HG02588 (cell line): ENCODE measurements at regions not wholly inside any gene's neighbourhood (a gene's known extent, or its start where the extent isn't known, plus 50 kb on each side); places are given as distances from the start of the nearest gene placed in this dataset.
A peak's percentile ranks its signal among the peaks of the same experiment; 100 is the strongest.

ENCODE experiments used
- ATAC-seq: cut with Tn5 transposase; IDR thresholded peaks from one replicate; pipeline ENCODE4 v1.9.1; 2021; ENCODE audit warnings: mild to moderate bottlenecking, moderate library complexity; ENCODE audit not compliant: unreplicated experiment

DNA sequence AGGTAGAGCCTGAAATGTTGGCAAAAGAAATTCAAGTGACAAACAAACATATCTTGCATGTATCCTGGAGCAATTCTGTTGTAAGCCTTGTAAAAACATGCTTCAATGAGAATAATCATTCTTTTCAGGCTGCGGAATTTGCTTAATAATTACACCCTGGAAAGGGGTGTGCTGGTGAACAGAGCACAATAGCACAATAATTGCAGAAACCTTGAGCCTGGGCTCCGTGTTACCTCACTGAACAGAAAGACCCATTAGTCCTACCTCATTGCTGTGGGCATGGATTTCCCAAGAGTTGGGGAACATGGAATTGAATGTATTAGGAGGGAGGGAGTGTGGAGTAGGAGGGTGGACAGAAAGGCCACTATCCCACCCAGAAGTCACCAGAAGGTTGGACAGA is 168.0 kb upstream of the ALKAL2 start:
- no peak for ATAC-seq

DNA sequence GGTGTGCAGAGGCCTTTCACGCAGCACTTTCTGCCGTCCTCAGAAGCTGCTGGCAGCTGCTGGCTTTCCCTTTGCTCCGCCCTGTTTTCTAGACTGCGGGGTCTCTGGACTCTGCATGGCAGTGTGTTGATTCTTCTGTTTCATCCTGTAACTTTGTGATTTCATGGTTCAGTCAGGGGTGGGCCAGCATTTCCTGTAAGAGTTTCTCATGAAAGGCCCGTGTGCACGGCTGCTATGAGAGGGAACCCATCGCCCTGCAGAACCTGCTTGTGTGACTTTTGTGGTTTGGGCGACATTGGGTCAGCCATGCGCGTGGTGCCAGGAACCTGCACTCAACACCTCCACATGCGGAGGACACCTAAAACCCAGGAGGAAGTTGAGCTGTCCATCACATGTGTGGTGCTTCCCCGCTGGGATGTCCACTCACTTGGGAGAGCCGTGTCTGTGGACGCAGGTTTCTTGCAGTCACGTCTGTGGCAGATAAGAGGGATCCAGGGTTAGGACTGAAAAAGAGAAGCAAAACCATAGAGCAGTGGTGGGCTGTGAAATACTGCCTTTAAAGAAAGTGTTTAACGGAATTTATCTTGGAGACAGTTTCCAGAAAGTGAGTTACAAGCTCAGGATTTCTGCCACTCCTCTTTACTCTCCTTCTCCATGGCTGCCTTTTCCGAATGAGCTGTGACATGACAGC is 167.3 kb upstream of the ALKAL2 start:
- ATAC-seq, result no peak

DNA sequence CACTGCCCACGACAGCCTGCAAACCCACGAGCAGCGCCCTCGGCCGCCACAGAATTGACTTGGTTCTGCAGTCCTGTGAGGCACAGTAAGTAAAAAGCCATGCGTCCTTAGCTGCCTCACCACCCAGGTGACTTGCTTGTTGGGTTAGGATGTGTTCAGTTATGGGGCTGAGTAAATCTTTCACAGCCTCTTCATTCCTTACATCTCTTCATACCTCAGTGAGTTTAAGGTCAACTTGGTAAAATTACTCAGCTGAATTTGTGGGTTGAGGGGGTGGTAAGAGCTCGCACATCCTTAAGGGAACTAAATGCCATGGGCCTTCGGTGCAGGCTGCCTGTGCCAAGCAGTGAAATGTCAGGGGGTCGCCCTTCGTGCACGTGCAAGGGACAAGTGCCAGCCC is 165.2 kb upstream of the ALKAL2 start:
- no peak for ATAC-seq

DNA sequence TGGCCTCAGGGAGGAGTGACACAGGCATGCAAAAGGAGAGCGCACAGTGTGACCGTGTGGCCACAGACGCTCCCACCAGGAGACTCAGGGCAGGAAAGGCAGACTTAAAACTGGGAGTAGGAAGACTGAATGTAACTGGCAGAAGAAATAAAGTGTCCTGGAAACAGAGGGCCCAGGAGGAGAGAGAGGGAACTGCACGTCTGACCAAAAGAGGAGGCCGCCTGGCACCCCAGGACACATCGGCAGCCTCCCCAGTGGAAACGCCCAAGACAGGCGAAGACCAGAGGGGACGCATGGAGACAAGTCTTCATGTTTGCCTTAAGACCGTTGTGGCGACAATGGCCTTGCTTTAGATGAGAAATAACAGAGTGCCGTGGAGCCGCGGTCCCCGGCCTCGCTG is 163.6 kb upstream of the ALKAL2 start:
- ATAC-seq, result no peak

DNA sequence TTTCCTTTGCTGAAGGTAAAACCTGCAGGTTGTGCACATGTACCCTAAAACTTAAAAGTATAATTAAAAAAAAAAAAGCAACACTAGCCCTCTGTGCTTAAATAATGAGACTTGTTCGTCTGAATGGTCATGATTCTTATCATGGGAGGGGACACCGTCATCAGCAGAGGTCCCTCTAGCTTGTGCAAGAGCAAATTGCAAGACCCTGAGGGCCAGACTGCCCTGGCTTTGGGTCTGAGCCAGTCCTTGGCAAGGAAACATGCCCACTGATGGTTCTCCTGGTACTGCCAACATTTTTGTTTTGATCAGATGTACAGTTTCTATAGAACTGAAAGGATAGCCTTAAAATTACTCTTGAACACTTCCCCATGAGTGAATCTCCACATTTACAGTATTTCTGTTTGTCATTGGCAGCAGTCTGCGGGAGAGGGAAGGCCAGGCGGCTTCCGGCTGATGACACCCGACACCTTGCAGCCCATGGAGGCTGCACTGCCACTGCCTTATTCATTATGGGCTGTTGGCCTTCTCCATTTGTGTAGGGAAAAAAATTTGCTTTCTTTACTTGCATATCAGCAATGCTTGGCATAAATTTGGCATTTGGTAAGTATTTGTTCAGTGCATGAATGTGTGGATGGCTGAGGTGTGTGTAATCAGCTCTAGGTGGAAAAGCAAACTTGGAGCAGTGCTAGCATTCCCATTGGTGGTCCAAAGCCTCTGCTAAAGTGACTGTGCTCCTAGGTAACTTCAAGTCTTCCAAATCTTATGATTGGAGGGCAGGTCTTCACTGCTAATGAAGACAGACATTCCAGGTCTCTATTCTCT is 161.6 kb upstream of the ALKAL2 start:
- ATAC-seq, result no peak

DNA sequence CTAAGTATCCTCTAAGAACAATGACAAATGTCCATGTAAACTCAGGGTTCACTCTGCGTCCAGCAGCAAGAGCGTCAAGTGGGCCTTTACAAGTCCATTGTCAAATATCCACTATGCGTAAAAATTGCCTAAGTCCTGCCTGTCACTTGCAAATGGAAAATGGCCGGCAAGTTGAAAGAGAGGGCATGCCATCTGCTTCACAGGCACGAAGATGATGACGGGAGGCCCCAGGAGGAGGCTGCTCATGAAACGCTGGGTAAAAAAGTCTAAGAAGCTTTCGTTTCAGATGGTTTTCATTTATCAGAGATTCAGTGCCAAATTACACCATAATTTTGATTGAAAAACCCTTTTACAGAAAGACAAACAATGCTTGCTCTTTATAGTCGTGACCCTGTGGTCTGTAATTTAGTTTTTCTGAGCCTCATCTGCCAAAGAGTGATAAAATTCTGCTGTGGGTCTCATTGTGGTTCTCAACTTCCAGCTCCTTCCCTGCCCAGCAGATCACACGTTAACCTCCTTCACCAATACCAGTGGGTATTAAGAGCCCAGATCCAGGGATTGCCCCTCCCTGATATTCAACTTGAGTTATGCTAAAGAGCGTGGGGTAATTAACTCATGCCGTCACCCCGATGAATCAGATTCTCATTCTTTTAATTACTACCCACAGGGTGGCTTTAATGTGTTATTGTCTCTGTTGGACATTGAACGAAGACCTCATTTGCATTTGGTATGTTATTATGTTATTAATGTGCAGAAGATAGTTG is 160.2 kb upstream of the ALKAL2 start:
- ATAC-seq, result no peak

DNA sequence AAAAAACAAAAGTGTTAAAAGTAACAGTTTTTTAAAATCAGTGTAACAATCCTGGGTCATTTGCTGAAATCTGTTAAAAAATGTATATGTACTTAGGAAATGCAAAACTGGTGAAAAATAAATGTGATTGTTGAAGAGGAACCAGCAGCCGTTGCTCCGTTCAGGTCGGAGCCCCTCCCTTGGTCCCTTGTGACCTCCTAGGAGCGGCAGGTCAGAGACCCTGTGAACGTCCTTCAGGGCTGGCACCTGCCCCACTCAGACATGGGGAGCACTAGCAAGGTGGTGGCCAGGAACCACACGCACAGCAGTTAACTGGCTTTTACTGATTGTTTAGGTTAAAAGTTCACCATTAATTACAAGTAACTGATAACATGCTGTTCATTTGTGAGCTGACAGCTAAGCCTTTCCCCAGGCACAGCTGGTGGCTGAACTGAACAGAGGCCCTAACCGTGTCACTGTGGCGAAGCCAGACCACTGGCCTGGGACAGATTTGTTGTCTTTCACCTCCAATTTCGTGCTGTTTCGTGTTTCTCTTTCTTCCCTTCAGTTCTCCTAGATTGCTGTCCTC is 159.2 kb upstream of the ALKAL2 start:
- no peak for ATAC-seq

DNA sequence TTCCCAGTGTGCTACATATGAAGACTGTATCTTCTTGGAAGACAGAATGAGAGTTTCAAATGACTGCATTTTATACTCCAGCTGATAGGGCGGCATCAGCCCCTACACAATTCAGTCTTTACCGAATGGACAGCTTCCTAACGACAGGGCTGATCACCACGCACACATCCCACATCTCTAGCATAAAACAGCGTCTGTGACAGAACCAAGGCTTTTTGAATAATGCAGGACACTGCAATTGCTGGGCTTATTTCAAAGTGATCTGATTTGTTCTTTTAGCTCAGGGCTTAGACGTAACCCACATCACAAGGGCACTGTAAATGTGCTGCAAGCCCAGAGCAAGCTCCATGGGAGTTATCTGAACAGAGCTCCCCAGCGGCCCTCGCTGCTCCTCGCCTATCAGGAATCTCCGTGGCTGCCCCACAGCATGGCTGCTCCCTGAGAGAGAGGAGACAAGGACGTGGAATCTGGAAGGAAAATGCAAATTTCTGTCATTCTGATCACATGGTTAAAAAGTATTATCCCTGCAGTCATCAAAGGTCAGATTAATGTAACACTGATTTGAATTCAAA is 158.5 kb upstream of the ALKAL2 start:
- ATAC-seq, result no peak

DNA sequence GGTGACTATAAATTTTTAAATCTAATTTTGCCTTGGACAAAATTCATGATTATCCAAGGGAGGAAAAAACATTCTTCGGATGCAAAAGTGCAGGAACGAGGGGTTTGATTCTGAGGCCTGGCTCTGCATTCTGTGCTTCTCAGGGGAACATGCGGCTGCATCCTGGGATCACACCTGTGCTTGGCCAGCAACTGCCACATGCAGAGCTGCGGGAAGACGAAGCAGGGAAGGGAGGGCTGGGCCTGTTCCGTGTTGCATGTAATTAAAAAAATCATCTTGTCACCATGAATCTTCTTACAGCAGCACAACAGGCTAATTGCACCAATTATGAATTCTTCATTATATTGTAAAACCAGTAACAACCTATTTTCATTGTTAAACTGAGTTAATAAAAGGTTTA is 158.0 kb upstream of the ALKAL2 start:
- no peak for ATAC-seq

DNA sequence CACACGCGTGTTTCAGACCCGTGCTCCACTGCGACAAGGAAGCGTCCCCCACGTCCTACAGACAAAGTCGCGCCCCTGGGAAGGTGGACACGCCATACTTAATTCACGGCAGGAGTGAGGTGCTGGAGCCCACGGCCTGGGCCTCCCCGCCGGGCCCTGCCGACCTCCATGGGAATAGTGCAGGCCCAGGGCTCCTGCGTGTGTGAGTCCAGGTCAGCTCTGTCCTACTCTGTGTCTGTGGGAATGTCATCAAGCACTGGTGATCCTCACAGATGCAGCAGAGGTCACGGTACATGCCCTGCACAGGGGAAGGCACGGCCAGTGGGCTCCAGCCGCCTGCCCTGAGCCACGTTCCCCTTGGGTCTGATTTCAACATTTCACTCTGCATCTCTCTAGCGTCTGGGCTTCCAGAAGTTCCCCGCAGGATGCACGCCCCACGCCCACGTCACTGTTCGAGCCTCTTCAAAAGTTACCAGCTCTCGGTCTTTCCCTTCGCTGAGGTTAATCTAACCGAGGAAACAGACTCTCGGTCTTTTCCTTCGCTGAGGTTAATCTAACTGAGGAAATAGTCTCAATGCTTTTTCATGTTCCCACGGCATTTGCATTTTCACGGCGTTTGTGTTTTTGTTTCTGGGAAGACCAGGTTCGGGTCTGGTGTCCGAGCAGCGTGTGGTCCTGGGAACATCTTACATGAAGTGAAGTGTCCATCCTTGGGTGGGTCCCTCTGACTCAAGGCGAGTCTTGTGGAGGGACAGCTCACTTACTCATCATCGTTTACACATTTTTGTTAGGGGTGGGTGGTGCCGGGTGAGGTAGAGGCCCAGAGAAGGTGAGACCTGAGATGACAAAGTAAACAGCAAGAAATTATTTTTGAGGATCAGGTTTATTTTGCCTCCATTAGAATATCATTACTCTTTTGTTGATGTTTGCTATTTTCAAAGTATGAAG is 157.3 kb upstream of the ALKAL2 start:
- ATAC-seq, result no peak

DNA sequence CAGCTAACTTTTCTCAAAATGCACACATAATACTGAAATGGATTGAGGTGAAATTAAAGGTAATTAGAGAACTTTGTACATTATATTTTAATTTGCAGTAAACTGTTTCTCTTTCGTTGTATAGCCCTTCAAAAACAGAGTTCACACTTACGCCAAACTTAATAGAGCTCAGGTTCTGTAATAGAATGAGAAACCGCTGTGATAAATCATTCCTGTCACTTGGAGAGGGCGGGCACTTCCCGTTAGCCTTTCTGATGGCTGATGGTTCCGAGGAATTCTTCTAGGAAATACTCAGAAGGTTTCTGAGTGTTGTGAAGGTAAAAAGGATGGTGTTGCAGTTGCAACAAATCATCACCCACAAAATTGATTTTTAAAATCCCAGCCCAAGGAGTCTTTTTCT is 155.8 kb upstream of the ALKAL2 start:
- no peak for ATAC-seq

DNA sequence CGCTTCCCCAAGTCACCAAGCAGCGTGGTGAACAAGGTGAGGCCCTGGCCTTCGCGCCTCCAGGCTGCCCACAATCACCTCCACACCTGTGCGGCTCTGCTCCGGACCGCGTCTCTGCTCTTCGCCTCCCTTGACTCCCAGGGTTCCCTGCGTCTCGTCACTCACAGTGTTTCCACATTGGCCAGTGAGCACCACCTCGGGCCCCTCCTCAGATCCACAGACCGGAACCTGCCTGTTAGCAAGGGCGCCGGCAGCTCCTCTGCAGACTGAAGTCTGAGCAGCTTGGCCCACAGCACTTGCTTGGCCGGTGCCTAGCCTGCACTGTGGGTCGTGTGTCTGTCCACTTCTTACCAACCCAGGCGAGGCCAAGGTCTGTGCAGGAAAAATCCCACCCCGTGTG is 155.3 kb upstream of the ALKAL2 start:
- no peak for ATAC-seq

DNA sequence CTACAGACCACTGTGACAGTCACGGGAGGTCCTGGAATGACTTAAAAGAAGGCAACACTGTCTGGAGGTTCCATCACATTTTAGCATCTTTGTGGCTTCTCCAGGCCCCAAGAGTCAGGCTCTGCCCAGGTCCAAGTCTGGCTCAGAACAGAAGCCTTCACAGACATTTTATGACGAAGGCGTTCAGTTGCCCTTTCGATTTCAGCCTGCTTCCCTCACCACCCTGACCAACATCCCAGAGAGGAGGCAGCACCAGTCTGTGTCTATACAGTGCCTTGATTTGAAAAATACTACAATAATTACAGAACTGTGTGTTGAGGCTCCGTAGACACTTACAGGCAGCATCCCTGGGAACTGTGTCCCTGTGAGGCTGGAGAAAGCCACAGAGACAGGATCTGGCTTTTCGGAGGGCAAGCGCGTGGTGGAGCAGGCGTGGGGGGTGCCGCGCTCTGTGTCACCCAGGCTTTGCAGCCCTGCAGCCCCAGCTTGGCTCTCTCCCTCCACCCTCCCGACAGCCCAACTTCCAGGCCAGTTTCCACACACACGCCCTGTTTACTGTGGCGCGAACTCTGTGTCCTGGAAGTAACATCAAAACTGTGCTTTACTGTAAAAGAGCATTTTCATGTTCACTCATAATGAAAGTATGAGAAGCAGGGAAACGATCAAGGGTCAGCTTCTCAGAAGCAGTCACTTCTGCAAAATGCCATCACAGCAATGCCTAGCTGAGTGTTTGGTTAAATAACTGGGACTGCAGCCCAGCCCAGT is 153.5 kb upstream of the ALKAL2 start:
- ATAC-seq, result peak; percentile 72

DNA sequence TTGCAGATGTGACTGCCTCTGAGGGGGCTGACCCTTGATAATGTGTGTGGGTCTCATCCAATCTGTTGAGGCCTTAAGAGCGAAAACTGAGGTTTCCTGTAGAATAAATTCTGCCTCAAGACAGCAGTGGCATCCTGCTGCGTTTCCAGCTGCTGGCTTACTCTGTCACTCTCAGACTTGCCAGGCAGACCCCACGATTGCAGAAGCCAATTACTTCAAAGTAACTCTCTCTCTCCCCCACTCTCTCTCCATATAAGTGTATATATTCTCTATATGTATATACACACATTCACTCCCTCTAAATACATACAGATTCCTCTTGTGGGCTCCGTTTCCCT is 152.5 kb upstream of the ALKAL2 start:
- ATAC-seq, result no peak

DNA sequence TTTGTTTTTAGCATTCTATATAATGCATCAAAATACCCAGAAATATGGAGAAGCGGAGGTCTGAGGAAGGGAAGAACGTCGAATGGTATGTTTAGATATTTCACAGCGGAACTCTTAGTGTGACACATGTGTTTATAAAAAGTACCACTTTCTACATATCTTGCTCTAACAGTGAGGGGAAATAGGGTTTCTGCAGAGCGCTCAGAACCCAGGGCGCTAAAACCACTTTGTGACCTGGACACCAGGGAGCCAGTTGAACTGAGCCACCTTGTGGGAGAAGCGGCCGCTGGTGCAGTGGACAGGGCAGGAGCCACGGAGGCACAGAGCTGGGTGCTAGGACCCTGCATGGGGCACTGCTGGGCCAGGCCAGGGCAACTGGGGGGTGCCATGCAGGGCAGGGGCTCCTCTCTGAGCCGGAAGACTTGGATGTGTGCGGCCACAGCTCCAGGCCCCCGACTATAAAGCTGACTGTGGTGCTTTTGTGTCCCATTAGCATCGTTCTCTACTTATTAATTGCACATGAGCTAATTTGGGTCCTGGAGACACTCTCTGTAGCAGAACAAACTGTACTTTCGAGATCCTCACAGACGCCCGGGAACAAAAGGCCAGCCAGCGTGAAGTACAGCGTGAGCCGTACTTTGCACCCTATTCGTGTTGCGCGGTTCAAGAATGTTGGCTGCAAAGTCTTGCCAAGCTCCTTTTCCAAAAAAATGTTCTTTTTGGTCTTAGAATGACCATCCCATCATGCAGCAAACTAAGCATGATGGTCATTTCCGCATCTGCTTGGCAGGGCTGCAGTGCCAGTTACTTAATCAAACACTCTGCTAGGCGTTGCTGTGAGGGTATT is 151.9 kb upstream of the ALKAL2 start:
- no peak for ATAC-seq

DNA sequence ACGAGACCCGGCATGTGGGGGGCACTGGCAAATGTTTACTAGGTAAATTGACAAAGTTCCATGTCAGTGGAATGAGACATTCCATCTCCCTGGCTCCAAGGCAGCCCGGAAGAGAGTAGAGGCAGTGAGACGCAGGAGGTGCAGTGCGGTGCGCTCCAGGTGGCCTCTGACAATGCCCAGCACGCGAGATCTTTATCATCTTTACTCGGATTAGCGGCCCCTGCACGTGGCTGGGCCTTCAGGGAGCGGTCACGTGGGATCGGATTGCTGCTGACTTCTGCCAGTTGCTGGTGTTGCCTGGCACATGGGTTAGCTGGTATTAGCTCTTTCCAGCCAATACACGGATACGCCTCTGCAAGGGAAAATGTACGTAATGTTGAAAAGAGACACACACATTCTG is 151.2 kb upstream of the ALKAL2 start:
- no peak for ATAC-seq

DNA sequence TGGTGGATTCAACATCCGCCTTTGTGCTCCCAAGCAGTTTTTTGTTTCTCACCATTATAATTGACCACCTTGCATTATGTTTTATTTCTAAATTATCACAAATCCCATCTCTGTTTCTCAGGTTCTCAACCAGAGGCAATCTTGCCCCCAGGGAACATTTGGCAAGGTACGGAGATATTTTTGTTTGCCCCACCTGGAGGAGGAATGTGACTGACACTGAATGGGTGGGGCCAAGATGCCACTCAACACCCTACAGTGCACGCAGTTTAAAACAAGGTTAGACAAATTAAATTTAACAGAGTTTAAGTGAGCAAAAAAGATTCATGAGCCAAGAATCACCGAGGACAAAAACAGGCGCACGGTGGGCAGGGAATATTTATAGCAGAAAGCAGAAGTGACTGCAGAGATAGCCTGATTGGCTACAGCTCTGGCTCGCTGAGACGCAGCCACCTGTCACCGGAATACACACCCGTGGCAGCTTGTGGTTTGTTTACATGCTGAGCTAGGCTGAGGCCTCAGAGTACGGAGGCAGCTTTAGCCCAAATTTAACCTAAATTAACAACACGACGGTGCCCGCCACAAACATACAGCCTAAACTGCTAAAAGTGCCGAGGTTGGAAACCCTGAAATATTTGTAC is 150.0 kb upstream of the ALKAL2 start:
- peak; percentile 84 for ATAC-seq

DNA sequence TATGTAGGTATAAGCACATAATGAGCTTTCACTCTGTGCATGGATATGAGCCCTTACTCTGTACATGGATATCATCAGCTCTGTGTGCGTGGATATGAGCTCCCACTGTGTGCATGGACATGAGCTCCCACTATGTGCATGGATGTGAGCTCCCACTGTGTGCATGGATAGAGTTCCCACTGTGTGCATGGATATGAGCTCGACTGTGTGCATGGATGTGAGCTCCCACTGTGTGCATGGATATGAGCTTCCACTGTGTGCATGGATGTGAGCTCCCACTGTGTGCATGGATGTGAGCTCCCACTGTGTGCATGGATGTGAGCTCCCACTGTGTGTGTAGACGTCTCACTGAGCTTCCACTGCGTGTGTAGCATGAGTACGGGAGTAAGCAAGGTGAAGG is 149.3 kb upstream of the ALKAL2 start:
- ATAC-seq, result no peak
